Testis (tissue), 2 donors: ENCODE measurements at regions not wholly inside any gene's neighbourhood (a gene's known extent, or its start where the extent isn't known, plus 50 kb on each side); places are given as distances from the start of the nearest gene placed in this dataset.

ENCODE experiments used
- CTCF ChIP-seq, 3 experiments: fragments of 450-650 bp in 2 of 3; fragments of 200-600 bp in 1 of 3; sonication (generic) in 1 of 3; IDR thresholded peaks; one replicate each; pipeline ENCODE4 v1.5.1; 2016 to 2019; ENCODE audit warnings: antibody characterized with exemption in 3 of 3, mild to moderate bottlenecking in 2 of 3, moderate library complexity in 1 of 3
- POLR2A ChIP-seq: fragments of 450-650 bp; IDR thresholded peaks from one replicate; pipeline ENCODE4 v1.6.1; 2017; ENCODE audit warnings: antibody characterized with exemption, mild to moderate bottlenecking, moderate library complexity

GRCh38 chr1:76807543-76808260 is 59.6 kb upstream of the ST6GALNAC5 start:
- TF ChIP-seq CTCF (IDR thresholded peaks at IDR 0.05) (no peak), POLR2A (no peak)
